A673 (cell line): ENCODE measurements at regions not wholly inside any gene's neighbourhood (a gene's known extent, or its start where the extent isn't known, plus 50 kb on each side); places are given as distances from the start of the nearest gene placed in this dataset.

Source experiments
- EZH2 ChIP-seq: fragments of 200-600 bp; sonication (generic); IDR thresholded peaks from 2 replicates; pipeline ENCODE4 v1.6.1; 2017; ENCODE audit warnings: borderline replicate concordance, low read depth, mild to moderate bottlenecking, mixed read lengths, antibody characterized with exemption, low read length; ENCODE audit not compliant: poor library complexity, severe bottlenecking
- TF ChIP-seq, protein P1 (sequence below): fragments of 300-800, 200-600 bp; sonication (generic); conservative IDR thresholded peaks from 2 replicates; pipeline ENCODE4 v1.5.1; 2017; ENCODE audit warnings: low read depth, mild to moderate bottlenecking, antibody characterized with exemption, low read length, moderate library complexity, mixed read lengths

DNA sequence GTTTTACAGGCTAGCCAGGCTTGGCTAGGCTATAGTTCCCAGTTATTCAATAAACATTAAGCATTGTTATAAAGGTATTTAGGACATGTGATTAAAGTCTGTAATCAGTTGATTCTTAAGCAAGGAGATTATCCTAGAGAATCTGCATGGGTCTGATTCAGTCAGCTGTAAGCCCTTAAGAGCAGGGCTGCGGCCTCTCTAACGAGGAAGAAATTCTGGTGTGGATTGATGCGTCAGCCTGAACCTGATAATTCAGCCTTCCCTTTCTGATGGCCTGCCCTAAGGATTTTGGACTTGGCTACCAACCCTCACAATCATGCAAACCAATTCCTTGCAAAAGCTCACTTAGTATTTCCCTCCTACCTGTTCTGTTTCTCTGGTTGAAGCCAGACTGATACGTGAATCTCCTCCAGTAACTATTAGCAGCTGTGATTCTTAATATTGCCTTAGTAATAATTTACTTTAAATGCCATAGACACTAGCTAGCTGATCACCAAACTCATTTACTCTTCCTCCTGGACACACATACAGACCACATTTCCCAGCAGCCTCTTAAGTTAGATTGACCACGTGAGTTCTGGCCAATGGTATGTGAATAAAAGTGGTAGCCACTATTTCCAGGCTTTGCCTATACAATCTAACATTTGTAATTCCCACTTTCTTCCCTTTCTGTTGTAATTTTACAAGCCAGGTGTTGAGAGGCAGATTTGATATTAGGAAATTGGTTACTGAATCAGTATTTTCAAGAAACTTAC, 678.0 kb upstream of the INTU start:
- TF ChIP-seq, protein P1, sequence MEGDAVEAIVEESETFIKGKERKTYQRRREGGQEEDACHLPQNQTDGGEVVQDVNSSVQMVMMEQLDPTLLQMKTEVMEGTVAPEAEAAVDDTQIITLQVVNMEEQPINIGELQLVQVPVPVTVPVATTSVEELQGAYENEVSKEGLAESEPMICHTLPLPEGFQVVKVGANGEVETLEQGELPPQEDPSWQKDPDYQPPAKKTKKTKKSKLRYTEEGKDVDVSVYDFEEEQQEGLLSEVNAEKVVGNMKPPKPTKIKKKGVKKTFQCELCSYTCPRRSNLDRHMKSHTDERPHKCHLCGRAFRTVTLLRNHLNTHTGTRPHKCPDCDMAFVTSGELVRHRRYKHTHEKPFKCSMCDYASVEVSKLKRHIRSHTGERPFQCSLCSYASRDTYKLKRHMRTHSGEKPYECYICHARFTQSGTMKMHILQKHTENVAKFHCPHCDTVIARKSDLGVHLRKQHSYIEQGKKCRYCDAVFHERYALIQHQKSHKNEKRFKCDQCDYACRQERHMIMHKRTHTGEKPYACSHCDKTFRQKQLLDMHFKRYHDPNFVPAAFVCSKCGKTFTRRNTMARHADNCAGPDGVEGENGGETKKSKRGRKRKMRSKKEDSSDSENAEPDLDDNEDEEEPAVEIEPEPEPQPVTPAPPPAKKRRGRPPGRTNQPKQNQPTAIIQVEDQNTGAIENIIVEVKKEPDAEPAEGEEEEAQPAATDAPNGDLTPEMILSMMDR: no peak
- TF ChIP-seq EZH2: no peak
